ENCODE measurements at regions not wholly inside any gene's neighbourhood (a gene's known extent, or its start where the extent isn't known, plus 50 kb on each side); places are given as distances from the start of the nearest gene placed in this dataset.

DNA sequence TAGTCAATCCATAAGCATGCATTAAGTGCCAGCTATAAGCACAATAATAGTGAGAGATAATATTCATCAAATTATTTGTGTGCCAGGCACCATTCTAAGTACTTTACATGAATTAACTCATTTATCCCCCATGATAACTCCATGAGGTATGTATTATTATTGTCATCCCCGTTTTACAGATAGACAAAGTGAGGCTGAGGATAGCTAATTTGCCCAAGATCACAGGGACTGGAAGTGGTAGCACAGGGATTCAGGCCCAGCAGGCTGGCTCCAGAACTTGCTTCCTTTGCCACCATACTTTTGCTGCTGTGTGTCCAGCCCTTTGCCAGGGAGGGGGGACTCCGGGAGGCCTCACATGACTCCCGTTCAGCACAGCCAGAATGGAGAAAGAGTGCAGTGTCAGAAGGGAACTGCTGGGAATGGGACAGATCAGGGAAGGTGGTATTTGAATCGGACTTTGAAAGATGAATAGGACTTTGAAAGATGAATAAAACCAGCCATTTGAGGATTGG lies 128.0 kb upstream of the PWP1 start:
- H3K36me3 ChIP-seq (ENCODE audit: control insufficient read depth, insufficient read depth, low read length), result no peaks in the 10 kb centered on the region
- no peaks in the 10 kb centered on the region for H3K9me1 ChIP-seq (ENCODE audit: control insufficient read depth, insufficient read depth, low read length)
- H3K9ac ChIP-seq (ENCODE audit: insufficient read depth in 1 of 2, low read depth in 2 of 2, low read length in 2 of 2), result no peak overlapping the region
- ChIA-PET POLR2A (no interaction called here), CTCF (ENCODE audit: low intra/inter-chr PET ratio) (no interaction called here)
- WGBS (ENCODE audit: insufficient coverage, low coverage, missing lambda C conversion rate), result 3% methylated on average over 4 of the region's 4 CpGs
- H3K4me1 ChIP-seq (replicated peaks in 1 of 2; ENCODE audit: control insufficient read depth in 2 of 2, insufficient read depth in 2 of 2, low read length in 2 of 2), result no peaks in the 10 kb centered on the region
- DNase-seq (ENCODE audit: extremely low read depth in 1 of 4, low spot score in 3 of 4) (no peak), FAIRE-seq (no peak), ATAC-seq (no peak)
- peaks cover 7 to 37% of the 10 kb centered on the region in 2 experiments for H3K27me3 ChIP-seq (ENCODE audit: control insufficient read depth in 2 of 2, insufficient read depth in 2 of 2, low read length in 2 of 2)
- no TSS peak for BruUV-seq (replicated peaks)
- H3K79me2 ChIP-seq (ENCODE audit: control insufficient read depth, insufficient read depth, low read length), result no peaks in the 10 kb centered on the region
- no peaks in the 10 kb centered on the region for H4K20me1 ChIP-seq (replicated peaks; ENCODE audit: control insufficient read depth, insufficient read depth, low read length)
- intact Hi-C loops (cut with micrococcal nuclease) (no loop called here), in situ Hi-C loops (cut with MboI) (no loop called here)
- no peak overlapping the region for H3K4me2 ChIP-seq (ENCODE audit: insufficient read depth, low read length)
- no peak overlapping the region for H2AFZ ChIP-seq (ENCODE audit: low read depth, low read length)
- no peak overlapping the region for H3K4me3 ChIP-seq
- no peaks in the 10 kb centered on the region for H3K9me3 ChIP-seq (replicated peaks; ENCODE audit: control insufficient read depth, insufficient read depth, low read depth, low read length)
- H3K27ac ChIP-seq (ENCODE audit: extremely low read depth, low read depth, low read length), result no peak overlapping the region
- TF ChIP-seq POLR2H (tag; IDR thresholded peaks at IDR 0.05; ENCODE audit: low read depth), result no peak
- TF ChIP-seq, protein P1, sequence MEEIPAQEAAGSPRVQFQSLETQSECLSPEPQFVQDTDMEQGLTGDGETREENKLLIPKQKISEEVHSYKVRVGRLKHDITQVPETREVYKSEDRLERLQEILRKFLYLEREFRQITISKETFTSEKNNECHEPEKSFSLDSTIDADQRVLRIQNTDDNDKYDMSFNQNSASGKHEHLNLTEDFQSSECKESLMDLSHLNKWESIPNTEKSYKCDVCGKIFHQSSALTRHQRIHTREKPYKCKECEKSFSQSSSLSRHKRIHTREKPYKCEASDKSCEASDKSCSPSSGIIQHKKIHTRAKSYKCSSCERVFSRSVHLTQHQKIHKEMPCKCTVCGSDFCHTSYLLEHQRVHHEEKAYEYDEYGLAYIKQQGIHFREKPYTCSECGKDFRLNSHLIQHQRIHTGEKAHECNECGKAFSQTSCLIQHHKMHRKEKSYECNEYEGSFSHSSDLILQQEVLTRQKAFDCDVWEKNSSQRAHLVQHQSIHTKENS (CRISPR knock-in tag; IDR thresholded peaks at IDR 0.05), result no peak
- TF ChIP-seq JUND (IDR thresholded peaks at IDR 0.05; ENCODE audit: borderline replicate concordance, low read depth, low read length), result no peak
- no peak for TF ChIP-seq JUND (tag; IDR thresholded peaks at IDR 0.05; ENCODE audit: borderline replicate concordance, low read depth, low read length)
- no peak for TF ChIP-seq BRD4 (IDR thresholded peaks at IDR 0.05)
- no peak for TF ChIP-seq POLR2A (conservative IDR thresholded peaks at IDR 0.05)
- no peak for TF ChIP-seq IRF2 (CRISPR knock-in tag; IDR thresholded peaks at IDR 0.05)
- TF ChIP-seq, protein P2, sequence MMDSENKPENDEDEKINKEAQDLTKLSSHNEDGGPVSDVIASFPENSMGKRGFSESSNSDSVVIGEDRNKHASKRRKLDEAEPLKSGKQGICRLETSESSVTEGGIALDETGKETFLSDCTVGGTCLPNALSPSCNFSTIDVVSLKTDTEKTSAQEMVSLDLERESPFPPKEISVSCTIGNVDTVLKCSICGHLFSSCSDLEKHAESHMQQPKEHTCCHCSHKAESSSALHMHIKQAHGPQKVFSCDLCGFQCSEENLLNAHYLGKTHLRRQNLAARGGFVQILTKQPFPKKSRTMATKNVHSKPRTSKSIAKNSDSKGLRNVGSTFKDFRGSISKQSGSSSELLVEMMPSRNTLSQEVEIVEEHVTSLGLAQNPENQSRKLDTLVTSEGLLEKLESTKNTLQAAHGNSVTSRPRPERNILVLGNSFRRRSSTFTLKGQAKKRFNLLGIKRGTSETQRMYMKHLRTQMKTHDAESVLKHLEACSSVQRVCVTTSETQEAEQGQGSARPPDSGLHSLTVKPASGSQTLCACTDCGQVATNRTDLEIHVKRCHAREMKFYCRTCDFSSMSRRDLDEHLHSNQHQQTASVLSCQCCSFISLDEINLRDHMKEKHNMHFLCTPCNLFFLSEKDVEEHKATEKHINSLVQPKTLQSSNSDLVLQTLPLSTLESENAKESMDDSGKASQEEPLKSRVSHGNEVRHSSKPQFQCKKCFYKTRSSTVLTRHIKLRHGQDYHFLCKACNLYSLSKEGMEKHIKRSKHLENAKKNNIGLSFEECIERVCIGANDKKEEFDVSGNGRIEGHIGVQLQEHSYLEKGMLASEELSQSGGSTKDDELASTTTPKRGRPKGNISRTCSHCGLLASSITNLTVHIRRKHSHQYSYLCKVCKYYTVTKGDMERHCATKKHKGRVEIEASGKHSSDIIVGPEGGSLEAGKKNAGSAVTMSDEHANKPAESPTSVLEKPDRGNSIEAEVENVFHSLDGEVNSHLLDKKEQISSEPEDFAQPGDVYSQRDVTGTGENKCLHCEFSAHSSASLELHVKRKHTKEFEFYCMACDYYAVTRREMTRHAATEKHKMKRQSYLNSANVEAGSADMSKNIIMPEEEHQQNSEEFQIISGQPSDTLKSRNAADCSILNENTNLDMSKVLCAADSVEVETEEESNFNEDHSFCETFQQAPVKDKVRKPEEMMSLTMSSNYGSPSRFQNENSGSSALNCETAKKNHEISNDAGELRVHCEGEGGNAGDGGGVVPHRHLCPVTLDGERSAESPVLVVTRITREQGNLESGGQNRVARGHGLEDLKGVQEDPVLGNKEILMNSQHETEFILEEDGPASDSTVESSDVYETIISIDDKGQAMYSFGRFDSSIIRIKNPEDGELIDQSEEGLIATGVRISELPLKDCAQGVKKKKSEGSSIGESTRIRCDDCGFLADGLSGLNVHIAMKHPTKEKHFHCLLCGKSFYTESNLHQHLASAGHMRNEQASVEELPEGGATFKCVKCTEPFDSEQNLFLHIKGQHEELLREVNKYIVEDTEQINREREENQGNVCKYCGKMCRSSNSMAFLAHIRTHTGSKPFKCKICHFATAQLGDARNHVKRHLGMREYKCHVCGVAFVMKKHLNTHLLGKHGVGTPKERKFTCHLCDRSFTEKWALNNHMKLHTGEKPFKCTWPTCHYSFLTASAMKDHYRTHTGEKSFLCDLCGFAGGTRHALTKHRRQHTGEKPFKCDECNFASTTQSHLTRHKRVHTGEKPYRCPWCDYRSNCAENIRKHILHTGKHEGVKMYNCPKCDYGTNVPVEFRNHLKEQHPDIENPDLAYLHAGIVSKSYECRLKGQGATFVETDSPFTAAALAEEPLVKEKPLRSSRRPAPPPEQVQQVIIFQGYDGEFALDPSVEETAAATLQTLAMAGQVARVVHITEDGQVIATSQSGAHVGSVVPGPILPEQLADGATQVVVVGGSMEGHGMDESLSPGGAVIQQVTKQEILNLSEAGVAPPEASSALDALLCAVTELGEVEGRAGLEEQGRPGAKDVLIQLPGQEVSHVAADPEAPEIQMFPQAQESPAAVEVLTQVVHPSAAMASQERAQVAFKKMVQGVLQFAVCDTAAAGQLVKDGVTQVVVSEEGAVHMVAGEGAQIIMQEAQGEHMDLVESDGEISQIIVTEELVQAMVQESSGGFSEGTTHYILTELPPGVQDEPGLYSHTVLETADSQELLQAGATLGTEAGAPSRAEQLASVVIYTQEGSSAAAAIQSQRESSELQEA (IDR thresholded peaks at IDR 0.05; ENCODE audit: low read depth), result no peak
- TF ChIP-seq RBM17 (IDR thresholded peaks at IDR 0.05; ENCODE audit: borderline replicate concordance, low read depth, low read length), result no peak
- no peak for TF ChIP-seq TBP (optimal IDR thresholded peaks at IDR 0.05; ENCODE audit: low read depth, low read length)
- TF ChIP-seq CBX3 (IDR thresholded peaks at IDR 0.05; ENCODE audit: borderline replicate concordance in 1 of 2, low read length in 2 of 2), result no peak
- no peak for TF ChIP-seq ETV1 (tag; conservative IDR thresholded peaks at IDR 0.05; ENCODE audit: low read depth)
- TF ChIP-seq KHSRP (IDR thresholded peaks at IDR 0.05), result no peak
